Erythroblast (primary cell): ENCODE measurements at regions not wholly inside any gene's neighbourhood (a gene's known extent, or its start where the extent isn't known, plus 50 kb on each side); places are given as distances from the start of the nearest gene placed in this dataset.

Experiments
- GATA1 ChIP-seq: IDR thresholded peaks from 2 replicates; pipeline ENCODE4 v1.6.1; 2011; ENCODE audit warnings: low read depth, mild to moderate bottlenecking, control low read depth, low read length, moderate library complexity
- POLR2A ChIP-seq: IDR thresholded peaks from 2 replicates; pipeline ENCODE4 v1.6.1; 2011; ENCODE audit warnings: mild to moderate bottlenecking, low read length

- no peak for TF ChIP-seq POLR2A
- no peak for TF ChIP-seq GATA1
Observed at GRCh38 chr10:78176320-78177317, 143.0 kb downstream of the RPS24 start.
